ENCODE measurements at regions not wholly inside any gene's neighbourhood (a gene's known extent, or its start where the extent isn't known, plus 50 kb on each side); places are given as distances from the start of the nearest gene placed in this dataset.
A peak's percentile ranks its signal among the peaks of the same experiment; 100 is the strongest.

DNA sequence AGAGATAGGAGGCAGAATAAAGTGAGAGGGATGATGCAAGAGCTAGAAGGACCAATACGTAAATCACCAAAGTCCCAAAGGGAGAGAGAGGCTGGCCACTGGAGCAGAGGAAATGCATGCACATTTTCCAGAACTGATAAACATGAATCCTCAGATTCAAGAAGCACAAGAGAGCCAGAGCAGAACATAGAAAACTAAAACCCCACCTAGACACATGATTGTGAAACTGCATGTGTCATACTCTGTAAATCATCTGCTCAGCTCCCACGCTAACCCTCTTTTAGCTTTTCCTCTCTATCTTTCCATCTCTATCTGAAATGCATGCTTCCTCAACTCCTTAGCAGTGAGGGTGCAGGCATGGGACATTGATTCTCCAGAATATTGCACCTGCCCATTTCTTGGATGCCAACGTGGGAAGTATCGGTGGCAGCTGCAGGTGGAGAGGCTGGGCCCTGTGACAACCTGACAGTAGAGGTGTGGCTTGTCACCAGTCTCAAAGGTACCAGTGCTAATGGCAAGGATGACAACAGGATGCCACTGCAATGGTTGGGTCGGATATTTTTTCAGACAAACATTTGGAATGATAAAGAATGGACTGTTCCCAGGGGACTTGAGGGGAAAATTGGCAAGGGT, 89.3 kb upstream of the OTOS start:
- ChIA-PET CTCF (interaction anchor here (0.8 to 7.1 kb wide), 6 partner anchors 9 to 266 kb away, joined by 3 to 130 read pairs (median 4); no protein-coding TSS in a partner anchor), POLR2A (interaction anchor here (0.6 kb wide), 1 partner anchor 140 kb away, joined by 3 read pairs; no protein-coding TSS in a partner anchor)
- no peak overlapping the region for H3K4me3 ChIP-seq (ENCODE audit: low read depth, low read length)
- TF ChIP-seq, protein P1, sequence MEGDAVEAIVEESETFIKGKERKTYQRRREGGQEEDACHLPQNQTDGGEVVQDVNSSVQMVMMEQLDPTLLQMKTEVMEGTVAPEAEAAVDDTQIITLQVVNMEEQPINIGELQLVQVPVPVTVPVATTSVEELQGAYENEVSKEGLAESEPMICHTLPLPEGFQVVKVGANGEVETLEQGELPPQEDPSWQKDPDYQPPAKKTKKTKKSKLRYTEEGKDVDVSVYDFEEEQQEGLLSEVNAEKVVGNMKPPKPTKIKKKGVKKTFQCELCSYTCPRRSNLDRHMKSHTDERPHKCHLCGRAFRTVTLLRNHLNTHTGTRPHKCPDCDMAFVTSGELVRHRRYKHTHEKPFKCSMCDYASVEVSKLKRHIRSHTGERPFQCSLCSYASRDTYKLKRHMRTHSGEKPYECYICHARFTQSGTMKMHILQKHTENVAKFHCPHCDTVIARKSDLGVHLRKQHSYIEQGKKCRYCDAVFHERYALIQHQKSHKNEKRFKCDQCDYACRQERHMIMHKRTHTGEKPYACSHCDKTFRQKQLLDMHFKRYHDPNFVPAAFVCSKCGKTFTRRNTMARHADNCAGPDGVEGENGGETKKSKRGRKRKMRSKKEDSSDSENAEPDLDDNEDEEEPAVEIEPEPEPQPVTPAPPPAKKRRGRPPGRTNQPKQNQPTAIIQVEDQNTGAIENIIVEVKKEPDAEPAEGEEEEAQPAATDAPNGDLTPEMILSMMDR (IDR thresholded peaks at IDR 0.05; ENCODE audit: insufficient read depth, low read length, missing control alignments), result no peak
- no peak for DNase-seq (ENCODE audit: low read depth, low spot score)

DNA sequence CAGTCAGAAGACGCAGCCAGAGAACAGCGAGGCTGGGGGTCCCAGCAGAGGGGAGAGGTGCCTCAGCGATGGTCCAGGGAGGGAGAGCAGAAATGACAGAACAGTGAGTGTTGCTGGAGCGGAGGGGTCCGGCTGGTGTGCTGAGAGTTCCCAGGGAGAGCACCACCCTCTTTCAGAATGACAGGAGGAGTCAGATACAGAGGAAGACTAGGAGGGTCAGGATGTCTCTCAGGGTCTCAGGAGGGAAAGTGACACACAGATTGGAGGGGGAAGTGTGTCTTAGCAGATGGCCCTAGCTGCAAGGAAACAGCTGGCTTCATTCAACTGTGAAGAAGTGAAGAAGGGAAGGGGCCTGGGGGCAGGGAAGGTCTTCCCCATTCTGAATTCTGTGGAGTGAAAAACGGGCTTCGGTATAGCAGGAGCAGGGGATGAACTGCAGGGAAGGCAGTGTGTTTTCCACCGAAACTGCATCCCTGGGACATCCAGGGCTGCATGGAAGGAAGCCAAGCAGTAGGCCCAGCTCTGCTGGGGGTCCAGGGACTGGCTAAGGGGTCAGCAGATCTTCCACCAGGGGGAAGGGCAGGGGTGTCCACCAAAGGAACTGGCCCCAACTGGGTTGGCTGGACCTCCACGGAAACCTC, 90.0 kb upstream of the OTOS start:
- TF ChIP-seq, protein P1 (IDR thresholded peaks at IDR 0.05; ENCODE audit: insufficient read depth, low read length, missing control alignments), result no peak
- no peak for DNase-seq (ENCODE audit: low read depth, low spot score)
- no peak overlapping the region for H3K4me3 ChIP-seq (ENCODE audit: low read depth, low read length)
- ChIA-PET POLR2A (no interaction called here), CTCF (interaction anchor here (1.0 to 7.1 kb wide), 6 partner anchors 8 to 265 kb away, joined by 3 to 130 read pairs (median 32); partner anchors contain the start of gene GPC1)

DNA sequence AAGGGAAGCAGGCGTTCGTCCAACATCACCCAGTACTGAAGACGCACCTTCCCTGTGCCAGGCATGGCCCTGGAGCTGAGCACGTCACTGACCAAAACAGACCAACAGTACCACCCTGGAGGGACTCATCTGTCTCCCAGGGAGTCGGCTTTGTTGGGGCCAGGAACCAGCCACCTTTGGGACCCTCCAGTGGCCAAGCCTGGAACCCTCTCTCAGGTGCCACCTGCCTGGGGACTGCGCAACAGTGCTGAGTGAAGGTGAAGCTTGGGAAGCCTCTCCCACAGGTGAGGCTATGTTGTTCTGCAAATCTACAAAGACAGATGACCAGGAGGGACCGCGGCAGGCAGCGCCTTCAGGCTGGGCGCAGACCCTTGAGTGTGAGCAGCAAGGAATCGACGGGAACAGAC, 91.4 kb upstream of the OTOS start:
- POLR2A ChIA-PET, result no interaction called here

DNA sequence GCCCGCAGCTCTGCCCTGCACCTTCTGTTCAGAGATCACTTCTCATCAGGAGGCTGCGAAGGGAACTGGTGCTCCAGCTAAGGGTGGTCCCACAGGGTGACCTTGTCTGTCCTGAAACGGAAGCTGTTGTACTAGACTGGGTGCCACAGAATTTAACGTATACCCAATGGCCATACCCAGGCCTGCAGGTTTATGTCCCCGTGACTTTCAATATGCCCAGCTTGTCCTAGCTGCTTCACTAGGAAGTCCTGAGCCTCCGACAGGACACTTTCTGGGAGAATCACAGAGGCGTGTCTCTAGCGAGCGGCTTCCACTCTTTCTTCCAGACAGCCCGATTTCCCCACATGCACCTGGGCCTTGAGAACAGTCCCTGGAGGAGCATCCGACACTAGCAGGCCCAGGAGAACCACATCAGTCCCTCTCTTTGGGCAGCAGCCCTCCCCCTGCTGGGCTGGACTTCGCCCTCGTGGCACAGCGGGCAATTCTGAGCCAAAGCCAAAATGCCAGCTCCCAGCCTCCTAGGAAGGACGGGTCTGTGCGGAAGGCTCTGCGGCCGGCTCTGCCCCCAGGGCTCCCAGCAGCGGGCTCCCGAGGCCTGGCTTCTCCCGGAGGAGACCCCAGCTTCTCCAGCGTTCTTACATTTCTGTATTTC, 91.9 kb upstream of the OTOS start:
- POLR2A ChIA-PET, result interaction anchor here (0.6 kb wide), 1 partner anchor 194 kb away, joined by 4 read pairs; no protein-coding TSS in a partner anchor
- CTCF ChIA-PET, result interaction anchor here (0.8 to 7.1 kb wide), 35 partner anchors 10 to 476 kb away, joined by 3 to 130 read pairs (median 4); partner anchors contain the start of genes CAPN10 and GPC1
- H3K4me3 ChIP-seq (ENCODE audit: low read depth, low read length), result no peak overlapping the region
- TF ChIP-seq, protein P1 (IDR thresholded peaks at IDR 0.05; ENCODE audit: insufficient read depth, low read length, missing control alignments), result no peak
- no peak for DNase-seq (ENCODE audit: low read depth, low spot score)

More for the DNA sequence above, 91.4 kb upstream of the OTOS start:
- TF ChIP-seq, protein P1 (IDR thresholded peaks at IDR 0.05; ENCODE audit: insufficient read depth, low read length, missing control alignments), result no peak
- CTCF ChIA-PET, result interaction anchor here (0.8 to 7.1 kb wide), 19 partner anchors 9 to 477 kb away, joined by 3 to 130 read pairs (median 6); partner anchors contain the start of gene GPC1
- DNase-seq (ENCODE audit: low read depth, low spot score), result no peak
- no peak overlapping the region for H3K4me3 ChIP-seq (ENCODE audit: low read depth, low read length)

DNA sequence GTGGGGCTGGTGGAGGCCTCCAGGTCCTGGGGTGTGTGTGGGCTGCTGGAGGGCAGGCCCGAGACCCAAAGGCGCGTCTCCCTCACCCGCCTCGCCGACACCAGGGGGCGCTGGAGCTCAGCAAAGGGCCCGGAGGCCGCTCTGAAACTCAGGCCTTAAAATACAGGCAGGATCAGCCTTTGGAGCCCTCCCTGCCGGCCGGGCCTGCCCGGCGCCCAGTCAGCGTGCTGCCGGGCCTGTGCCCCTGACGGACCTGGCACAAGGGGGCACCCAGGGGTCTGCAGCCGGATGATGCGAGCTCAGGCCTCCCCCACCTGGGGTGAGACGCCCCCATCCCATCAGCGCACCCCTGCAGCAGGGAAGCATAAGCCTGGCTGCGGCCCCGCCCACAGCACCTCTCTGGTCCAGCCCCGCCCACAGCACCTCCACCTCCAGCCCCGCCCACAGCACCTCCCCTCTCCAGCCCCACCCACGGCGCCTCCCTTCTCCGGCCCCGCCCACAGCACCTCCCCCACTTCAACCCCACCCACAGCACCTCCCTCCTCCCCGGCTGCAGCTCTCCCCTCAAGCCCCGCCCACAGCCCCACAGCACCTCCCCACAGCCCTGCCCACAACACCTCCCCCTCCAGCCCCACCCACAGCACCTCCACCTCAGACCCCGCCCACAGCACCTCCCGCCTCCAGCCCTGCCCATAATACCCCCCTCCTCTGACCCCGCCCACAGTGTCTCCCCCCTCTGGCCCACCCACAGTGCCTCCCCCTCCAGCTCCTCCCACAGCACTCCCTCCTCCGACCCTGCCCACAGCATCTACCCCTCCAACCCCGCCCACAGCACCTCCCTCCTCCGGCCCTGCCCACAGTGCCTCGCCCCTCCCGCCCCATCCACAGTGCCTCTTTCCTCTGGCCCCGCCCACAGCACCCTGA, 92.8 kb upstream of the OTOS start:
- H3K4me3 ChIP-seq (ENCODE audit: low read depth, low read length), result peak overlapping the region; percentile 38
- CTCF ChIA-PET, result interaction anchor here (0.8 to 7.1 kb wide), 36 partner anchors 10 to 475 kb away, joined by 3 to 130 read pairs (median 4); partner anchors contain the start of genes CAPN10 and GPC1

More for the DNA sequence above, 92.8 kb upstream of the OTOS start:
- TF ChIP-seq, protein P1 (IDR thresholded peaks at IDR 0.05; ENCODE audit: insufficient read depth, low read length, missing control alignments), result peak; percentile 94
- POLR2A ChIA-PET, result interaction anchor here (0.6 to 1.1 kb wide), 2 partner anchors 193 to 206 kb away, joined by 3 to 4 read pairs; no protein-coding TSS in a partner anchor
- no peak for DNase-seq (ENCODE audit: low read depth, low spot score)

Measured in AG04449 (cell line).